ENCODE measurements at regions not wholly inside any gene's neighbourhood (a gene's known extent, or its start where the extent isn't known, plus 50 kb on each side); places are given as distances from the start of the nearest gene placed in this dataset.

DNA sequence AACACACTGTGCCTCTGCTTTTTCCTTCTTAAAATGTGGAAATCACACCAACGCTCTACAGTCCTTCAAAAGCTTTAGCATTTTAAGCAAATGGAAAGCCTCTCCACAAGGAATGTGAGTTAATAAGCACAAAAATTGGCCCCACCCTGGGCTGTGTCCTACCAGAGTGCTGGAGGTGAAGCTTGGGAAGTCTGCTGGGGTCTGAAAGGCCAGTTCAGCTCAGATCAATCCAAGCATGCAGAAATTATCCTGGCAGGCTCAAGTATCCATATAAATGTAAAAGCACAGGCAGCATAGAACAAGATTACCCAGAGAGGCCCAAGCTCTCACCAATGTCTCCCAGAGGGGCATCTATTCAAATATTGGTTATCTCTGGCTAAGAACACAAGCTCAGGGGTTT lies 98.5 kb downstream of the ESM1 start:
- TF ChIP-seq, protein P1, sequence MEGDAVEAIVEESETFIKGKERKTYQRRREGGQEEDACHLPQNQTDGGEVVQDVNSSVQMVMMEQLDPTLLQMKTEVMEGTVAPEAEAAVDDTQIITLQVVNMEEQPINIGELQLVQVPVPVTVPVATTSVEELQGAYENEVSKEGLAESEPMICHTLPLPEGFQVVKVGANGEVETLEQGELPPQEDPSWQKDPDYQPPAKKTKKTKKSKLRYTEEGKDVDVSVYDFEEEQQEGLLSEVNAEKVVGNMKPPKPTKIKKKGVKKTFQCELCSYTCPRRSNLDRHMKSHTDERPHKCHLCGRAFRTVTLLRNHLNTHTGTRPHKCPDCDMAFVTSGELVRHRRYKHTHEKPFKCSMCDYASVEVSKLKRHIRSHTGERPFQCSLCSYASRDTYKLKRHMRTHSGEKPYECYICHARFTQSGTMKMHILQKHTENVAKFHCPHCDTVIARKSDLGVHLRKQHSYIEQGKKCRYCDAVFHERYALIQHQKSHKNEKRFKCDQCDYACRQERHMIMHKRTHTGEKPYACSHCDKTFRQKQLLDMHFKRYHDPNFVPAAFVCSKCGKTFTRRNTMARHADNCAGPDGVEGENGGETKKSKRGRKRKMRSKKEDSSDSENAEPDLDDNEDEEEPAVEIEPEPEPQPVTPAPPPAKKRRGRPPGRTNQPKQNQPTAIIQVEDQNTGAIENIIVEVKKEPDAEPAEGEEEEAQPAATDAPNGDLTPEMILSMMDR (IDR thresholded peaks at IDR 0.05): no peak
- no peak for TF ChIP-seq POLR2A (IDR thresholded peaks at IDR 0.05)

Measured in lower leg skin (tissue), 3 donors.